ENCODE measurements at regions not wholly inside any gene's neighbourhood (a gene's known extent, or its start where the extent isn't known, plus 50 kb on each side); places are given as distances from the start of the nearest gene placed in this dataset.

GRCh38 chr22:25492841-25493734, 71.4 kb upstream of the GRK3 start:
- Histone ChIP-seq H3K36me3 (ENCODE audit: control insufficient read depth, insufficient read depth, low read length) (0 out of 2 replicates have a peak, but pooled peaks cover 6% of the 10 kb centered on the region), H3K27ac (ENCODE audit: insufficient read depth, low read length) (no peak overlapping the region), H2BK5ac (ENCODE audit: low read depth, low read length, poor library complexity, severe bottlenecking) (no peak overlapping the region), H3K79me1 (ENCODE audit: low read depth in 1 of 2, low read length in 2 of 2) (no peaks in the 10 kb centered on the region), H2AK9ac (replicated peaks; ENCODE audit: low read depth, low read length, poor library complexity) (no peak overlapping the region), H2AK5ac (ENCODE audit: low read depth, low read length) (no peak overlapping the region), H3K9ac (ENCODE audit: low read depth, low read length) (no peak overlapping the region), H4K5ac (ENCODE audit: low read depth, low read length) (no peak overlapping the region), H4K91ac (ENCODE audit: insufficient read depth, low read depth, low read length) (no peak overlapping the region), H3K23ac (ENCODE audit: low read depth, low read length) (no peak overlapping the region), H3K4me2 (ENCODE audit: low read depth, low read length) (no peak overlapping the region), H3K4ac (ENCODE audit: low read depth, low read length) (no peak overlapping the region), H3K4me1 (ENCODE audit: control insufficient read depth, insufficient read depth, low read length) (peaks cover 8% of the 10 kb centered on the region; the same call in 1 of the 2 replicates), H3K56ac (ENCODE audit: extremely low read depth, insufficient read depth, low read length) (no peak overlapping the region), H3K14ac (replicated peaks; ENCODE audit: low read depth, low read length) (no peak overlapping the region), H3K27me3 (ENCODE audit: control insufficient read depth, insufficient read depth, low read length) (no peaks in the 10 kb centered on the region; the same call in 1 of the 2 replicates), H3K9me3 (ENCODE audit: control insufficient read depth, insufficient read depth, low read length) (0 out of 2 replicates have a peak, but pooled peaks cover 2% of the 10 kb centered on the region), H4K20me1 (ENCODE audit: insufficient read depth, low read length) (peaks cover 4% of the 10 kb centered on the region; the same call in 1 of the 2 replicates), H3K4me3 (ENCODE audit: insufficient read depth, low read depth, low read length) (no peak overlapping the region), H4K8ac (ENCODE audit: low read depth in 2 of 2, low read length in 2 of 2) (no peak overlapping the region), H3K9me1 (ENCODE audit: insufficient read depth, low read length) (no peaks in the 10 kb centered on the region), H2AFZ (replicated peaks; ENCODE audit: low read length, poor library complexity) (no peak overlapping the region), H2BK20ac (ENCODE audit: low read depth, low read length) (no peak overlapping the region), H3K18ac (ENCODE audit: low read depth, low read length) (no peak overlapping the region), H2BK120ac (ENCODE audit: low read depth, low read length) (no peak overlapping the region), H2BK15ac (ENCODE audit: low read depth, low read length) (no peak overlapping the region)
- dilution Hi-C loops (cut with HindIII; ENCODE audit: low sequenced_read_pairs, unreplicated experiment) (no loop called here), in situ Hi-C loops (cut with MboI; ENCODE audit: low sequenced_read_pairs) (no loop called here), intact Hi-C loops (cut with micrococcal nuclease) (no loop called here)
- CTCF ChIA-PET = no interaction called here
- no peak for ATAC-seq (ENCODE audit: low read depth)
- WGBS, 2 experiments (ENCODE audit: extremely low coverage in 2 of 2, insufficient read length in 1 of 2) = 38% methylated on average over 5 of the region's 15 CpGs; no CpG with 5 or more reads in 1 of the 2 experiments
- POLR2A ChIA-PET (ENCODE audit: unreplicated experiment) = no interaction called here
- TF ChIP-seq ELK1 (IDR thresholded peaks at IDR 0.05; ENCODE audit: borderline replicate concordance, low read depth, low read length) (no peak), RFX5 (IDR thresholded peaks at IDR 0.05; ENCODE audit: low read depth, low read length) (no peak), MXI1 (IDR thresholded peaks at IDR 0.05; ENCODE audit: borderline replicate concordance, low read depth, low read length) (no peak), BHLHE40 (IDR thresholded peaks at IDR 0.05; ENCODE audit: low read depth, low read length) (no peak), NFE2L2 (IDR thresholded peaks at IDR 0.05; ENCODE audit: low read depth, low read length) (no peak), POLR2A (IDR thresholded peaks at IDR 0.05; ENCODE audit: low read depth, low read length) (no peak), CTCF (conservative IDR thresholded peaks at IDR 0.05; ENCODE audit: low read depth, low read length) (no peak), RAD21 (IDR thresholded peaks at IDR 0.05; ENCODE audit: low read length) (no peak), FOS (IDR thresholded peaks at IDR 0.05; ENCODE audit: low read depth, low read length) (no peak)
- BruUV-seq (replicated peaks) = no TSS peak
- no peak for DNase-seq

All from IMR-90 (cell line).